Karpas-422 (cell line): ENCODE measurements at regions not wholly inside any gene's neighbourhood (a gene's known extent, or its start where the extent isn't known, plus 50 kb on each side); places are given as distances from the start of the nearest gene placed in this dataset.
A peak's percentile ranks its signal among the peaks of the same experiment; 100 is the strongest.
"Not testable (repeated sequence)": the region's sequence is repeated elsewhere in the genome, so short reads cannot be mapped to it uniquely, and the experiment has no call there.

Source experiments
- DNase-seq: peaks from one replicate; pipeline ENCODE4 v3.0.0-alpha.2; 2015
- H2AFZ ChIP-seq: fragments of 200-600 bp; sonication (generic); 2 replicates; pipeline ENCODE4 v1.6.1; 2014; ENCODE audit warnings: antibody characterized with exemption, low read length, mixed read lengths
- H3K27ac ChIP-seq: fragments of 200-600 bp; sonication (generic); 2 replicates; pipeline ENCODE4 v1.5.1; 2014; ENCODE audit warnings: mild to moderate bottlenecking, low read length, moderate library complexity
- H3K27me3 ChIP-seq: fragments of 200-600 bp; sonication (generic); 2 replicates; pipeline ENCODE4 v1.6.1; 2014; ENCODE audit warnings: low read length, mixed read lengths
- H3K36me3 ChIP-seq: fragments of 200-600 bp; sonication (generic); 2 replicates; pipeline ENCODE4 v1.6.1; 2014; ENCODE audit warnings: low read length, mixed read lengths; ENCODE audit not compliant: insufficient read depth
- H3K4me1 ChIP-seq: fragments of 200-600 bp; sonication (generic); 2 replicates; pipeline ENCODE4 v1.6.1; 2014; ENCODE audit warnings: mild to moderate bottlenecking, low read length, mixed read lengths
- H3K4me2 ChIP-seq: fragments of 200-600 bp; sonication (generic); 2 replicates; pipeline ENCODE4 v1.6.1; 2014; ENCODE audit warnings: low read length, low read depth, mild to moderate bottlenecking; ENCODE audit not compliant: poor library complexity, severe bottlenecking
- H3K4me3 ChIP-seq: fragments of 200-600 bp; sonication (generic); 2 replicates; pipeline ENCODE4 v1.5.1; 2014; ENCODE audit warnings: mild to moderate bottlenecking, antibody characterized with exemption, low read length, mixed read lengths
- H3K79me2 ChIP-seq: fragments of 200-600 bp; sonication (generic); 2 replicates; pipeline ENCODE4 v1.6.1; 2014; ENCODE audit warnings: mild to moderate bottlenecking, low read length, mixed read lengths
- H3K9ac ChIP-seq: fragments of 200-600 bp; sonication (generic); 2 replicates; pipeline ENCODE4 v1.6.0; 2014; ENCODE audit warnings: low read length
- H3K9me2 ChIP-seq: fragments of 200-600 bp; sonication (generic), shearing (Covaris generic); replicated peaks from 2 replicates; pipeline ENCODE4 v1.6.0; 2014; ENCODE audit warnings: mild to moderate bottlenecking, low read length, moderate library complexity; ENCODE audit not compliant: insufficient read depth
- H3K9me3 ChIP-seq: fragments of 300-700, 200-600 bp; sonication (generic); 2 replicates; pipeline ENCODE4 v1.6.1; 2014; ENCODE audit warnings: low read length, mixed read lengths
- H4K20me1 ChIP-seq: fragments of 200-600 bp; sonication (generic); 2 replicates; pipeline ENCODE4 v1.6.1; 2014; ENCODE audit warnings: mild to moderate bottlenecking, antibody characterized with exemption, low read length, low read depth; ENCODE audit not compliant: insufficient read depth

DNA sequence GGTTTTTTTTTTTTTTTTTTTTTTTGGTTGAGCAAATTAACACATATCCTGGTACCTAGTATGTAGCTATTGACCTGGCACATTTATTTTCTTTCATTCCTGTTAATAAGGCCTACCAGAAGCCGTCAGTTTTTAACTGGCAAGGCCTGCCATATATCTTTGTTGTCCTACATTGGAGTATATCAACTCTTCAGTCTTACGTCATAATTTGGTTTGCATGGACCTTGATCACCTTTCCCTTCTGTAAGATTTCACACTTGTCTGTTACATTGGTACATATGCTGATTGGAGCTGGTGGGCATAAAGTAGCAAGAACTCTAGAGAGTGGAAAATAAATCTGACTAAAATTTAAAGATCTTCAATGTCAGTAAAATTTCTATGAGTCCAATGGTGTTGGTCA is 1658.0 kb downstream of the C4orf33 start:
- no peaks in the 10 kb centered on the region for H3K36me3 ChIP-seq
- H3K4me3 ChIP-seq, result no peak overlapping the region
- H3K27me3 ChIP-seq, result no peaks in the 10 kb centered on the region
- no peak overlapping the region for H3K27ac ChIP-seq
- no peaks in the 10 kb centered on the region for H3K9me2 ChIP-seq
- no peaks in the 10 kb centered on the region; the same call in none of the 2 replicates for H3K9me3 ChIP-seq
- H2AFZ ChIP-seq, result no peak overlapping the region
- H3K79me2 ChIP-seq, result no peaks in the 10 kb centered on the region
- no peaks in the 10 kb centered on the region for H3K4me1 ChIP-seq
- H3K9ac ChIP-seq, result no peak overlapping the region
- DNase-seq, result no peak
- no peak overlapping the region for H3K4me2 ChIP-seq
- no peaks in the 10 kb centered on the region for H4K20me1 ChIP-seq

DNA sequence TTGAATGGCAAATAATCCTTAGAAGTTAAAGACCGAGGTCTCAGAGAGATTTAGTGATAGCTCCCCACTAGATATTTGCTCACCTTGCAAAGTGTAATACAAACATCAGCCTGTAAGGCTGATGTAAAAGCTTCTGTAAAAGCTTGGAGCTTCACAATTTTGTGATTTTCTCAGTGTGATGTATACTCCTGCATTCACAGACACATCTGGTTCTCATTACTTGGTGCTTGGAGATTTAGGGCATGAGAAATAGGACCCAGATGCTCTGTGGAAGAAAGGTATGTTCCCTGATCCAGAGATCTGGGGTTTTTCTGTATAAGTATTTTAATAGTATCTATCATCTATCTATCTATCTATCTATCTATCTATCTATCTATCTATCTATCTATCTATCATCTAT is 1664.3 kb downstream of the C4orf33 start:
- Histone ChIP-seq H2AFZ (no peak overlapping the region), H3K9ac (no peak overlapping the region), H3K9me2 (no peaks in the 10 kb centered on the region), H3K4me2 (no peak overlapping the region), H3K9me3 (no peaks in the 10 kb centered on the region; the same call in none of the 2 replicates), H3K4me3 (no peak overlapping the region), H3K27ac (no peak overlapping the region), H3K36me3 (no peaks in the 10 kb centered on the region), H3K27me3 (no peaks in the 10 kb centered on the region), H3K79me2 (no peaks in the 10 kb centered on the region), H3K4me1 (no peaks in the 10 kb centered on the region), H4K20me1 (no peaks in the 10 kb centered on the region)
- no peak for DNase-seq

GRCh38 chr4:130767384-130767783 is 1671.4 kb downstream of the C4orf33 start:
- not testable (repeated sequence) for H3K9me2 ChIP-seq, H3K4me2 ChIP-seq, H3K9me3 ChIP-seq, H3K4me3 ChIP-seq, H3K9ac ChIP-seq, H2AFZ ChIP-seq, DNase-seq, H4K20me1 ChIP-seq, H3K27me3 ChIP-seq, H3K36me3 ChIP-seq, H3K79me2 ChIP-seq, H3K27ac ChIP-seq, H3K4me1 ChIP-seq

GRCh38 chr4:130772966-130773365 is 1677.0 kb downstream of the C4orf33 start:
- H3K4me3 ChIP-seq, H3K36me3 ChIP-seq, H3K4me2 ChIP-seq, H3K27me3 ChIP-seq, H3K9ac ChIP-seq, H2AFZ ChIP-seq, DNase-seq, H3K27ac ChIP-seq, H3K4me1 ChIP-seq, H4K20me1 ChIP-seq, H3K9me2 ChIP-seq, H3K79me2 ChIP-seq: not testable (repeated sequence)
- H3K9me3 ChIP-seq, result peaks cover 10% of the 10 kb centered on the region

DNA sequence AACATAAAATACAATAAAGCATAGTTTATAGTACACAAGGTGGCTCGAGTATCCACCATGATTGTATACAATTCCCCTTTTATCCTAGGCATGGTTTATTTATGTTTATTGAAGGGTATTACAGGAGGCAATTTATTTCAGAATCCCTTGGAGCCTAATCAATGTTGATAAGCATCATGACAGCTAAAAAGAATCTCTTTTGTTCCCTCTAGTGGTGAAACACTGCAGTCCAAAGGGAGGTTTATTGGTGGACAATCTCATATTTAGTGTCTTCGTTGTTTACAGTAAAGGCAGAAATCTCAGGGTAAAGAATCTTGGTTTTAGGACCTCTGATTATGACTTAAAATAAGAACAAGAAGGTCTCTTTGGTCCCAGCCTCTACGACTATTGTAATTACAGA is 1712.5 kb downstream of the C4orf33 start:
- DNase-seq, result peak; percentile 66

DNA sequence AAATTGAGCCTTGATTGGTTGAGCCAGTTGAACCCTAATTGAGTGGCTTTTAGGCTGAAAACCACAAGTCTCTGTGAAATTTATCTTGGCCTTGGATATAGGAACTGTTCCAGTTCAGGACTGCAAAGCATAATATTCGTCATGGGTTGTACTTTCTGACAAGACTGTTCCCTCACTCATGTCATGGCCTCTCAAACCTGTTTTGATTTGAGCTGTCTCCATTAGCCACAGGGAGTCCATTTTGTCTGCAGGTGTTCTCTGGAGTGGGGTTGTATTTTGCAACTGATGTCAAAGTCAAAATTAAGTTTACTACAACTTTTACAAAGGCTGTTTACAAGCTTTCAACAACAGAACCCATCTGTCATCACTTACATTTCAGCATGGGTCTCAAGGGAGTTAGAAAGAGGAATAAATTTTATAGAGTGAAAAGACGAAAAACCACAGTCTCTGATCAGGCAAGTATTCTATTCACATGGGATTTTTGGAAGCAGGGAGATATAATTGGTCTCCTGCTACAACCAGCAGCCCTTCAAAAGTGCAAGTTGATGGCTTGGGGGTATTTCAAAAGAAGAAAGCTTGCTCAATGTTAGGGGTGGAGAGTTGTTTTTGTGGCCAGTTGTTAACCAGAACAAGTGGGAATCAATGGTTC is 1716.3 kb downstream of the C4orf33 start:
- DNase-seq, result no peak
- Histone ChIP-seq H3K79me2 (no peaks in the 10 kb centered on the region), H2AFZ (no peak overlapping the region), H3K4me2 (no peak overlapping the region), H3K36me3 (no peaks in the 10 kb centered on the region), H4K20me1 (no peaks in the 10 kb centered on the region), H3K4me3 (no peak overlapping the region), H3K27me3 (no peaks in the 10 kb centered on the region), H3K27ac (no peak overlapping the region), H3K9me3 (peaks cover under 1% of the 10 kb centered on the region; the same call in 1 of the 2 replicates), H3K4me1 (peaks cover 7% of the 10 kb centered on the region), H3K9ac (no peak overlapping the region), H3K9me2 (no peaks in the 10 kb centered on the region)

More for the DNA sequence above, 1712.5 kb downstream of the C4orf33 start:
- H3K27ac ChIP-seq, result no peak overlapping the region
- H3K27me3 ChIP-seq, result no peaks in the 10 kb centered on the region
- H3K4me2 ChIP-seq, result no peak overlapping the region
- no peak overlapping the region for H3K9ac ChIP-seq
- no peaks in the 10 kb centered on the region for H3K9me2 ChIP-seq
- H3K4me1 ChIP-seq, result 0 out of 2 replicates have a peak, but pooled peaks cover 3% of the 10 kb centered on the region
- no peaks in the 10 kb centered on the region for H4K20me1 ChIP-seq
- no peak overlapping the region for H2AFZ ChIP-seq
- H3K4me3 ChIP-seq, result no peak overlapping the region
- no peaks in the 10 kb centered on the region for H3K79me2 ChIP-seq
- peaks cover 23% of the 10 kb centered on the region for H3K9me3 ChIP-seq
- no peaks in the 10 kb centered on the region for H3K36me3 ChIP-seq

- Histone ChIP-seq H3K4me3 (no peak overlapping the region), H3K9me3 (peaks cover 11% of the 10 kb centered on the region; the same call in 1 of the 2 replicates), H3K4me2 (no peak overlapping the region), H3K79me2 (no peaks in the 10 kb centered on the region), H3K27ac (no peak overlapping the region), H3K4me1 (peaks cover 7% of the 10 kb centered on the region), H2AFZ (no peak overlapping the region), H3K9me2 (no peaks in the 10 kb centered on the region), H3K36me3 (no peaks in the 10 kb centered on the region), H3K9ac (no peak overlapping the region), H4K20me1 (no peaks in the 10 kb centered on the region), H3K27me3 (no peaks in the 10 kb centered on the region)
- DNase-seq, result no peak
These were observed 1718.9 kb downstream of the C4orf33 start for GRCh38 chr4:130814896-130815295.

GRCh38 chr4:130820448-130820847 is 1724.5 kb downstream of the C4orf33 start:
- Histone ChIP-seq H3K9ac (no peak overlapping the region), H3K4me2 (no peak overlapping the region), H3K9me2 (no peaks in the 10 kb centered on the region), H3K4me1 (no peaks in the 10 kb centered on the region), H3K36me3 (no peaks in the 10 kb centered on the region), H3K27ac (no peak overlapping the region), H3K9me3 (peaks cover 11% of the 10 kb centered on the region), H3K79me2 (no peaks in the 10 kb centered on the region), H3K4me3 (no peak overlapping the region), H2AFZ (no peak overlapping the region), H4K20me1 (no peaks in the 10 kb centered on the region), H3K27me3 (no peaks in the 10 kb centered on the region)
- no peak for DNase-seq
